Esophagus squamous epithelium (tissue), 4 donors: ENCODE measurements at regions not wholly inside any gene's neighbourhood (a gene's known extent, or its start where the extent isn't known, plus 50 kb on each side); places are given as distances from the start of the nearest gene placed in this dataset.

ENCODE experiments used
- CTCF ChIP-seq, 6 experiments: fragments of 450-650 bp in 4 of 6; fragments of 200-600 bp in 2 of 6; sonication (generic) in 2 of 6; IDR thresholded peaks; one replicate each; pipeline ENCODE4 v1.5.1; 2016 to 2019; ENCODE audit warnings: antibody characterized with exemption in 6 of 6, mild to moderate bottlenecking in 4 of 6, moderate library complexity in 4 of 6
- POLR2A ChIP-seq, 4 donors: fragments of 450-650 bp; IDR thresholded peaks; one replicate each; pipeline ENCODE4 v1.6.1; 2017; ENCODE audit warnings: antibody characterized with exemption in 4 of 4, mild to moderate bottlenecking in 4 of 4, moderate library complexity in 3 of 4

GRCh38 chr4:140253556-140254027, 99.6 kb upstream of the MAML3 start:
- TF ChIP-seq CTCF (IDR thresholded peaks at IDR 0.05), result no peak
- TF ChIP-seq POLR2A (IDR thresholded peaks at IDR 0.05), result no peak
